ENCODE measurements at regions not wholly inside any gene's neighbourhood (a gene's known extent, or its start where the extent isn't known, plus 50 kb on each side); places are given as distances from the start of the nearest gene placed in this dataset.

- TF ChIP-seq ZNF318 (CRISPR knock-in tag; IDR thresholded peaks at IDR 0.05) (no peak), EZH2 (conservative IDR thresholded peaks at IDR 0.05; ENCODE audit: low read depth, low read length) (no peak), KAT7 (CRISPR knock-in tag; IDR thresholded peaks at IDR 0.05; ENCODE audit: borderline replicate concordance) (no peak), AFF4 (CRISPR knock-in tag; IDR thresholded peaks at IDR 0.05) (no peak), ZNF660 (CRISPR knock-in tag; IDR thresholded peaks at IDR 0.05; ENCODE audit: borderline replicate concordance, low read depth) (no peak), CTCF (CRISPR knock-in tag; IDR thresholded peaks at IDR 0.05) (no peak), NR1H2 (CRISPR knock-in tag; IDR thresholded peaks at IDR 0.05; ENCODE audit: borderline replicate concordance, low read depth) (no peak), AGO2 (optimal IDR thresholded peaks at IDR 0.05; ENCODE audit: low read depth, low read length) (no peak), RFX5 (IDR thresholded peaks at IDR 0.05; ENCODE audit: low read depth, low read length) (no peak)
- TF ChIP-seq, protein P1, sequence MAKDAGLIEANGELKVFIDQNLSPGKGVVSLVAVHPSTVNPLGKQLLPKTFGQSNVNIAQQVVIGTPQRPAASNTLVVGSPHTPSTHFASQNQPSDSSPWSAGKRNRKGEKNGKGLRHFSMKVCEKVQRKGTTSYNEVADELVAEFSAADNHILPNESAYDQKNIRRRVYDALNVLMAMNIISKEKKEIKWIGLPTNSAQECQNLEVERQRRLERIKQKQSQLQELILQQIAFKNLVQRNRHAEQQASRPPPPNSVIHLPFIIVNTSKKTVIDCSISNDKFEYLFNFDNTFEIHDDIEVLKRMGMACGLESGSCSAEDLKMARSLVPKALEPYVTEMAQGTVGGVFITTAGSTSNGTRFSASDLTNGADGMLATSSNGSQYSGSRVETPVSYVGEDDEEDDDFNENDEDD (CRISPR knock-in tag; IDR thresholded peaks at IDR 0.05; ENCODE audit: borderline replicate concordance), result no peak
- TF ChIP-seq, protein P2, sequence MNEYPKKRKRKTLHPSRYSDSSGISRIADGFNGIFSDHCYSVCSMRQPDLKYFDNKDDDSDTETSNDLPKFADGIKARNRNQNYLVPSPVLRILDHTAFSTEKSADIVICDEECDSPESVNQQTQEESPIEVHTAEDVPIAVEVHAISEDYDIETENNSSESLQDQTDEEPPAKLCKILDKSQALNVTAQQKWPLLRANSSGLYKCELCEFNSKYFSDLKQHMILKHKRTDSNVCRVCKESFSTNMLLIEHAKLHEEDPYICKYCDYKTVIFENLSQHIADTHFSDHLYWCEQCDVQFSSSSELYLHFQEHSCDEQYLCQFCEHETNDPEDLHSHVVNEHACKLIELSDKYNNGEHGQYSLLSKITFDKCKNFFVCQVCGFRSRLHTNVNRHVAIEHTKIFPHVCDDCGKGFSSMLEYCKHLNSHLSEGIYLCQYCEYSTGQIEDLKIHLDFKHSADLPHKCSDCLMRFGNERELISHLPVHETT (CRISPR knock-in tag; conservative IDR thresholded peaks at IDR 0.05), result no peak
Measured at GRCh38 chr7:109663806-109664205, 1094.1 kb downstream of the DNAJB9 start.
